ENCODE measurements at regions not wholly inside any gene's neighbourhood (a gene's known extent, or its start where the extent isn't known, plus 50 kb on each side); places are given as distances from the start of the nearest gene placed in this dataset.

DNA sequence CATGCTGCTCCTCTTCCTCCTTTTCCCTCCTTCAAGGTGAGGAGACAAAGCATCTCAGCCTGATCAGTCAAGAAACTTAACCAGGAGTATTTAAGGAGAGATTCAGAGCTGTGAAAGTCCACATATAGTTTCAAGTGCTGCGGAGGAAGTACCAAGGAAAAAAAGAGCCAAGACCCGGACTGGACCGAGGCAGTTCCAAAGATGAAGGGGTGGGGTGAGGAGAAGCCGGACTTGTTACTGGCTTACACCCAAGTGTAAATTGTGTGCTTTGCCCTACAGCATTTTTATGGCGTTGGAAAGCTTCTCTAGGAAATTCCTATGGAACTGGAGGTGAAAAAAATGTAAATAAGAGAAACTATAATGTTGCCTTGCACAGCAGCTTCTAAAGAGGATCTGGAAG, 263.1 kb downstream of the GRIN2B start:
- Histone ChIP-seq H3K27me3 (ENCODE audit: control insufficient read depth, insufficient read depth, low read length) (no peaks in the 10 kb centered on the region), H3K4me3 (ENCODE audit: insufficient read depth, low read depth, low read length) (no peak overlapping the region), H2BK120ac (ENCODE audit: low read depth, low read length) (no peak overlapping the region), H3K4me1 (ENCODE audit: control insufficient read depth, insufficient read depth, low read length) (no peaks in the 10 kb centered on the region), H3K79me1 (ENCODE audit: low read depth in 1 of 2, low read length in 2 of 2) (no peaks in the 10 kb centered on the region), H2AFZ (replicated peaks; ENCODE audit: low read length, poor library complexity) (no peak overlapping the region), H4K5ac (ENCODE audit: low read depth, low read length) (no peak overlapping the region), H3K23ac (ENCODE audit: low read depth, low read length) (no peak overlapping the region), H2BK20ac (ENCODE audit: low read depth, low read length) (no peak overlapping the region), H3K9ac (ENCODE audit: low read depth, low read length) (no peak overlapping the region), H3K18ac (ENCODE audit: low read depth, low read length) (no peak overlapping the region), H3K9me1 (ENCODE audit: insufficient read depth, low read length) (no peaks in the 10 kb centered on the region), H4K20me1 (ENCODE audit: insufficient read depth, low read length) (no peaks in the 10 kb centered on the region), H2BK5ac (ENCODE audit: low read depth, low read length, poor library complexity, severe bottlenecking) (no peak overlapping the region), H2BK15ac (ENCODE audit: low read depth, low read length) (no peak overlapping the region), H3K36me3 (ENCODE audit: control insufficient read depth, insufficient read depth, low read length) (no peaks in the 10 kb centered on the region), H4K8ac (ENCODE audit: low read depth in 2 of 2, low read length in 2 of 2) (no peak overlapping the region), H2AK9ac (replicated peaks; ENCODE audit: low read depth, low read length, poor library complexity) (no peak overlapping the region), H3K56ac (ENCODE audit: extremely low read depth, insufficient read depth, low read length) (no peak overlapping the region), H4K91ac (ENCODE audit: insufficient read depth, low read depth, low read length) (no peak overlapping the region), H3K4me2 (ENCODE audit: low read depth, low read length) (no peak overlapping the region), H3K4ac (ENCODE audit: low read depth, low read length) (no peak overlapping the region), H3K27ac (ENCODE audit: insufficient read depth, low read length) (no peak overlapping the region), H2AK5ac (ENCODE audit: low read depth, low read length) (no peak overlapping the region), H3K14ac (replicated peaks; ENCODE audit: low read depth, low read length) (no peak overlapping the region), H3K9me3 (ENCODE audit: control insufficient read depth, insufficient read depth, low read length) (no peaks in the 10 kb centered on the region)
- in situ Hi-C loops (cut with MboI; ENCODE audit: low sequenced_read_pairs) (no loop called here), dilution Hi-C loops (cut with HindIII; ENCODE audit: low sequenced_read_pairs, unreplicated experiment) (no loop called here), intact Hi-C loops (cut with micrococcal nuclease) (no loop called here)
- ATAC-seq (ENCODE audit: low read depth) (no peak), DNase-seq (no peak)
- POLR2A ChIA-PET (ENCODE audit: unreplicated experiment), result no interaction called here
- no TSS peak for BruUV-seq (replicated peaks)
- CTCF ChIA-PET, result no interaction called here
- WGBS, 2 experiments (ENCODE audit: extremely low coverage in 2 of 2, insufficient read length in 1 of 2), result 28% methylated on average over 4 of the region's 5 CpGs; no CpG with 5 or more reads in 1 of the 2 experiments
- TF ChIP-seq MAZ (IDR thresholded peaks at IDR 0.05; ENCODE audit: borderline replicate concordance, low read depth, low read length) (no peak), SMC3 (IDR thresholded peaks at IDR 0.05; ENCODE audit: low read depth, low read length) (no peak), POLR2A (IDR thresholded peaks at IDR 0.05; ENCODE audit: low read depth, low read length) (no peak), NFE2L2 (IDR thresholded peaks at IDR 0.05; ENCODE audit: low read depth, low read length) (no peak), FOS (IDR thresholded peaks at IDR 0.05; ENCODE audit: low read depth, low read length) (no peak), BHLHE40 (IDR thresholded peaks at IDR 0.05; ENCODE audit: low read depth, low read length) (no peak), MAFK (IDR thresholded peaks at IDR 0.05; ENCODE audit: low read depth, low read length) (no peak), RCOR1 (IDR thresholded peaks at IDR 0.05; ENCODE audit: insufficient replicate concordance, low read length) (no peak), RAD21 (IDR thresholded peaks at IDR 0.05; ENCODE audit: low read length) (no peak), CHD1 (IDR thresholded peaks at IDR 0.05; ENCODE audit: low read depth, low read length) (no peak), MXI1 (IDR thresholded peaks at IDR 0.05; ENCODE audit: borderline replicate concordance, low read depth, low read length) (no peak), RFX5 (IDR thresholded peaks at IDR 0.05; ENCODE audit: low read depth, low read length) (no peak), CEBPB (IDR thresholded peaks at IDR 0.05; ENCODE audit: low read depth, low read length) (no peak)
- TF ChIP-seq, protein P1, sequence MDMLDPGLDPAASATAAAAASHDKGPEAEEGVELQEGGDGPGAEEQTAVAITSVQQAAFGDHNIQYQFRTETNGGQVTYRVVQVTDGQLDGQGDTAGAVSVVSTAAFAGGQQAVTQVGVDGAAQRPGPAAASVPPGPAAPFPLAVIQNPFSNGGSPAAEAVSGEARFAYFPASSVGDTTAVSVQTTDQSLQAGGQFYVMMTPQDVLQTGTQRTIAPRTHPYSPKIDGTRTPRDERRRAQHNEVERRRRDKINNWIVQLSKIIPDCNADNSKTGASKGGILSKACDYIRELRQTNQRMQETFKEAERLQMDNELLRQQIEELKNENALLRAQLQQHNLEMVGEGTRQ (IDR thresholded peaks at IDR 0.05; ENCODE audit: low read depth, low read length), result no peak
- TF ChIP-seq, protein P2, sequence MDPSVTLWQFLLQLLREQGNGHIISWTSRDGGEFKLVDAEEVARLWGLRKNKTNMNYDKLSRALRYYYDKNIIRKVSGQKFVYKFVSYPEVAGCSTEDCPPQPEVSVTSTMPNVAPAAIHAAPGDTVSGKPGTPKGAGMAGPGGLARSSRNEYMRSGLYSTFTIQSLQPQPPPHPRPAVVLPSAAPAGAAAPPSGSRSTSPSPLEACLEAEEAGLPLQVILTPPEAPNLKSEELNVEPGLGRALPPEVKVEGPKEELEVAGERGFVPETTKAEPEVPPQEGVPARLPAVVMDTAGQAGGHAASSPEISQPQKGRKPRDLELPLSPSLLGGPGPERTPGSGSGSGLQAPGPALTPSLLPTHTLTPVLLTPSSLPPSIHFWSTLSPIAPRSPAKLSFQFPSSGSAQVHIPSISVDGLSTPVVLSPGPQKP (IDR thresholded peaks at IDR 0.05; ENCODE audit: borderline replicate concordance, low read depth, low read length), result no peak
- TF ChIP-seq, protein P3, sequence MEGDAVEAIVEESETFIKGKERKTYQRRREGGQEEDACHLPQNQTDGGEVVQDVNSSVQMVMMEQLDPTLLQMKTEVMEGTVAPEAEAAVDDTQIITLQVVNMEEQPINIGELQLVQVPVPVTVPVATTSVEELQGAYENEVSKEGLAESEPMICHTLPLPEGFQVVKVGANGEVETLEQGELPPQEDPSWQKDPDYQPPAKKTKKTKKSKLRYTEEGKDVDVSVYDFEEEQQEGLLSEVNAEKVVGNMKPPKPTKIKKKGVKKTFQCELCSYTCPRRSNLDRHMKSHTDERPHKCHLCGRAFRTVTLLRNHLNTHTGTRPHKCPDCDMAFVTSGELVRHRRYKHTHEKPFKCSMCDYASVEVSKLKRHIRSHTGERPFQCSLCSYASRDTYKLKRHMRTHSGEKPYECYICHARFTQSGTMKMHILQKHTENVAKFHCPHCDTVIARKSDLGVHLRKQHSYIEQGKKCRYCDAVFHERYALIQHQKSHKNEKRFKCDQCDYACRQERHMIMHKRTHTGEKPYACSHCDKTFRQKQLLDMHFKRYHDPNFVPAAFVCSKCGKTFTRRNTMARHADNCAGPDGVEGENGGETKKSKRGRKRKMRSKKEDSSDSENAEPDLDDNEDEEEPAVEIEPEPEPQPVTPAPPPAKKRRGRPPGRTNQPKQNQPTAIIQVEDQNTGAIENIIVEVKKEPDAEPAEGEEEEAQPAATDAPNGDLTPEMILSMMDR (conservative IDR thresholded peaks at IDR 0.05; ENCODE audit: low read depth, low read length), result no peak

Measured in IMR-90 (cell line).